ENCODE measurements at regions not wholly inside any gene's neighbourhood (a gene's known extent, or its start where the extent isn't known, plus 50 kb on each side); places are given as distances from the start of the nearest gene placed in this dataset.

- no peak for DNase-seq (ENCODE audit: low read depth)
- TF ChIP-seq CTCF (IDR thresholded peaks at IDR 0.05; ENCODE audit: low read depth, low read length, missing control alignments): no peak
Observed at GRCh38 chr3:124522082-124522625, 208.1 kb upstream of the UMPS start.

GRCh38 chr3:124526601-124527000 lies 203.7 kb upstream of the UMPS start:
- no peak for DNase-seq (ENCODE audit: low read depth)
- peak; percentile 17 for TF ChIP-seq CTCF (IDR thresholded peaks at IDR 0.05; ENCODE audit: low read depth, low read length, missing control alignments)
- H3K4me3 ChIP-seq (ENCODE audit: low read depth, low read length): no peak overlapping the region
- in situ Hi-C loops (cut with HindIII; ENCODE audit: low sequenced_read_pairs): no loop called here

More at GRCh38 chr3:124522082-124522625, 208.1 kb upstream of the UMPS start:
- no peak overlapping the region for H3K4me3 ChIP-seq (ENCODE audit: low read depth, low read length)
- in situ Hi-C loops (cut with HindIII; ENCODE audit: low sequenced_read_pairs): no loop called here

GRCh38 chr3:124529826-124530571 lies 200.3 kb upstream of the UMPS start:
- no peak overlapping the region for H3K4me3 ChIP-seq (ENCODE audit: low read depth, low read length)
- in situ Hi-C loops (cut with HindIII; ENCODE audit: low sequenced_read_pairs): no loop called here
- no peak for TF ChIP-seq CTCF (IDR thresholded peaks at IDR 0.05; ENCODE audit: low read depth, low read length, missing control alignments)
- no peak for DNase-seq (ENCODE audit: low read depth)

GRCh38 chr3:124530916-124531315 lies 199.3 kb upstream of the UMPS start:
- no peak for TF ChIP-seq CTCF (IDR thresholded peaks at IDR 0.05; ENCODE audit: low read depth, low read length, missing control alignments)
- in situ Hi-C loops (cut with HindIII; ENCODE audit: low sequenced_read_pairs): no loop called here
- H3K4me3 ChIP-seq (ENCODE audit: low read depth, low read length): no peak overlapping the region
- DNase-seq (ENCODE audit: low read depth): no peak

- in situ Hi-C loops (cut with HindIII; ENCODE audit: low sequenced_read_pairs): no loop called here
- no peak for TF ChIP-seq CTCF (IDR thresholded peaks at IDR 0.05; ENCODE audit: low read depth, low read length, missing control alignments)
- DNase-seq (ENCODE audit: low read depth): no peak
- no peak overlapping the region for H3K4me3 ChIP-seq (ENCODE audit: low read depth, low read length)
Observed at GRCh38 chr3:124532071-124532470, 198.2 kb upstream of the UMPS start.

GRCh38 chr3:124535306-124535705 lies 194.9 kb upstream of the UMPS start:
- H3K4me3 ChIP-seq (ENCODE audit: low read depth, low read length): no peak overlapping the region
- in situ Hi-C loops (cut with HindIII; ENCODE audit: low sequenced_read_pairs): no loop called here
- no peak for TF ChIP-seq CTCF (IDR thresholded peaks at IDR 0.05; ENCODE audit: low read depth, low read length, missing control alignments)

More at GRCh38 chr3:124535306-124535705, 194.9 kb upstream of the UMPS start:
- no peak for DNase-seq (ENCODE audit: low read depth)
